ENCODE measurements at regions not wholly inside any gene's neighbourhood (a gene's known extent, or its start where the extent isn't known, plus 50 kb on each side); places are given as distances from the start of the nearest gene placed in this dataset.

GRCh38 chr5:15135661-15136060 lies 264.1 kb upstream of the ANKH start:
- no peak for TF ChIP-seq CTCF (IDR thresholded peaks at IDR 0.05)
- Histone ChIP-seq H3K4me2 (ENCODE audit: low read length) (no peak overlapping the region), H3K4me3 (ENCODE audit: low read depth, low read length) (no peak overlapping the region), H3K27me3 (ENCODE audit: control insufficient read depth, insufficient read depth, low read length) (no peaks in the 10 kb centered on the region), H3K9me3 (ENCODE audit: control insufficient read depth, low read length) (no peaks in the 10 kb centered on the region), H2AFZ (no peak overlapping the region), H3K4me1 (no peaks in the 10 kb centered on the region), H3K27ac (no peak overlapping the region), H3K36me3 (ENCODE audit: control insufficient read depth, insufficient read depth, low read length) (no peaks in the 10 kb centered on the region), H3K79me2 (no peaks in the 10 kb centered on the region), H3K9ac (no peak overlapping the region)

GRCh38 chr5:15133456-15133965 lies 261.9 kb upstream of the ANKH start:
- no peaks in the 10 kb centered on the region for H3K9me3 ChIP-seq (ENCODE audit: control insufficient read depth, low read length)
- no peaks in the 10 kb centered on the region for H3K4me1 ChIP-seq
- H3K4me3 ChIP-seq (ENCODE audit: low read depth, low read length): no peak overlapping the region
- no peak overlapping the region for H2AFZ ChIP-seq
- H3K9ac ChIP-seq: no peak overlapping the region
- TF ChIP-seq CTCF (IDR thresholded peaks at IDR 0.05): no peak
- no peaks in the 10 kb centered on the region for H3K36me3 ChIP-seq (ENCODE audit: control insufficient read depth, insufficient read depth, low read length)
- H3K27me3 ChIP-seq (ENCODE audit: control insufficient read depth, insufficient read depth, low read length): no peaks in the 10 kb centered on the region
- no peak overlapping the region for H3K4me2 ChIP-seq (ENCODE audit: low read length)
- no peak overlapping the region for H3K27ac ChIP-seq
- no peaks in the 10 kb centered on the region for H3K79me2 ChIP-seq

- TF ChIP-seq CTCF (IDR thresholded peaks at IDR 0.05): no peak
- Histone ChIP-seq H3K79me2 (no peaks in the 10 kb centered on the region), H3K4me1 (no peaks in the 10 kb centered on the region), H3K4me2 (ENCODE audit: low read length) (no peak overlapping the region), H2AFZ (no peak overlapping the region), H3K27ac (no peak overlapping the region), H3K9ac (no peak overlapping the region), H3K36me3 (ENCODE audit: control insufficient read depth, insufficient read depth, low read length) (no peaks in the 10 kb centered on the region), H3K9me3 (ENCODE audit: control insufficient read depth, low read length) (no peaks in the 10 kb centered on the region), H3K4me3 (ENCODE audit: low read depth, low read length) (no peak overlapping the region), H3K27me3 (ENCODE audit: control insufficient read depth, insufficient read depth, low read length) (no peaks in the 10 kb centered on the region)
Measured at GRCh38 chr5:15132816-15133405, 261.3 kb upstream of the ANKH start.

- Histone ChIP-seq H3K27ac (no peak overlapping the region), H3K79me2 (no peaks in the 10 kb centered on the region), H2AFZ (no peak overlapping the region), H3K36me3 (ENCODE audit: control insufficient read depth, insufficient read depth, low read length) (no peaks in the 10 kb centered on the region), H3K9me3 (ENCODE audit: control insufficient read depth, low read length) (no peaks in the 10 kb centered on the region), H3K4me3 (ENCODE audit: low read depth, low read length) (no peak overlapping the region), H3K27me3 (ENCODE audit: control insufficient read depth, insufficient read depth, low read length) (no peaks in the 10 kb centered on the region), H3K9ac (no peak overlapping the region), H3K4me1 (no peaks in the 10 kb centered on the region), H3K4me2 (ENCODE audit: low read length) (no peak overlapping the region)
- no peak for TF ChIP-seq CTCF (IDR thresholded peaks at IDR 0.05)
Measured at GRCh38 chr5:15131909-15132308, 260.3 kb upstream of the ANKH start.
